ENCODE measurements at regions not wholly inside any gene's neighbourhood (a gene's known extent, or its start where the extent isn't known, plus 50 kb on each side); places are given as distances from the start of the nearest gene placed in this dataset.
"Not testable (repeated sequence)": the region's sequence is repeated elsewhere in the genome, so short reads cannot be mapped to it uniquely, and the experiment has no call there.

GRCh38 chr3:10109-10996 lies 186.2 kb upstream of the CHL1 start:
- H3K27ac Mint-ChIP-seq; intact Hi-C loops (cut with micrococcal nuclease); H3K4me3 Mint-ChIP-seq; DNase-seq; H3K9me3 Mint-ChIP-seq; H3K4me1 Mint-ChIP-seq (ENCODE audit: low read depth); H3K27me3 Mint-ChIP-seq (ENCODE audit: low read depth); H3K36me3 Mint-ChIP-seq (ENCODE audit: low read depth); CTCF ChIA-PET: not testable (repeated sequence)

GRCh38 chr3:11734-12133 lies 184.8 kb upstream of the CHL1 start:
- Mint-ChIP-seq H3K27ac (peak overlapping the region; percentile 78), H3K4me3 (peak overlapping the region; percentile 70), H3K4me1 (ENCODE audit: low read depth) (no peaks in the 10 kb centered on the region), H3K9me3 (peaks cover 5% of the 10 kb centered on the region), H3K27me3 (ENCODE audit: low read depth) (peaks cover 14% of the 10 kb centered on the region), H3K36me3 (ENCODE audit: low read depth) (no peaks in the 10 kb centered on the region)
- DNase-seq: peak; percentile 4
- intact Hi-C loops (cut with micrococcal nuclease): no loop called here
- CTCF ChIA-PET: no interaction called here

- intact Hi-C loops (cut with micrococcal nuclease): no loop called here
- peaks cover 17% of the 10 kb centered on the region for H3K27me3 Mint-ChIP-seq (ENCODE audit: low read depth)
- H3K4me1 Mint-ChIP-seq (ENCODE audit: low read depth): no peaks in the 10 kb centered on the region
Observed at GRCh38 chr3:14652-15051, 181.9 kb upstream of the CHL1 start.

GRCh38 chr3:16366-16765 lies 180.2 kb upstream of the CHL1 start:
- Mint-ChIP-seq H3K9me3 (peaks cover 5% of the 10 kb centered on the region), H3K27me3 (ENCODE audit: low read depth) (peaks cover 22% of the 10 kb centered on the region), H3K27ac (no peak overlapping the region), H3K36me3 (ENCODE audit: low read depth) (no peaks in the 10 kb centered on the region), H3K4me1 (ENCODE audit: low read depth) (no peaks in the 10 kb centered on the region), H3K4me3 (no peak overlapping the region)
- CTCF ChIA-PET: no interaction called here
- intact Hi-C loops (cut with micrococcal nuclease): no loop called here
- DNase-seq: no peak

More at GRCh38 chr3:14652-15051, 181.9 kb upstream of the CHL1 start:
- Mint-ChIP-seq H3K27ac (no peak overlapping the region), H3K9me3 (peaks cover 5% of the 10 kb centered on the region), H3K4me3 (no peak overlapping the region), H3K36me3 (ENCODE audit: low read depth) (no peaks in the 10 kb centered on the region)
- CTCF ChIA-PET: no interaction called here
- DNase-seq: no peak

GRCh38 chr3:20421-20820 lies 176.1 kb upstream of the CHL1 start:
- no peaks in the 10 kb centered on the region for H3K4me1 Mint-ChIP-seq (ENCODE audit: low read depth)
- DNase-seq: no peak
- peaks cover 31% of the 10 kb centered on the region for H3K27me3 Mint-ChIP-seq (ENCODE audit: low read depth)
- H3K9me3 Mint-ChIP-seq: no peaks in the 10 kb centered on the region
- intact Hi-C loops (cut with micrococcal nuclease): no loop called here
- H3K36me3 Mint-ChIP-seq (ENCODE audit: low read depth): no peaks in the 10 kb centered on the region
- CTCF ChIA-PET: no interaction called here
- H3K27ac Mint-ChIP-seq: no peak overlapping the region
- no peak overlapping the region for H3K4me3 Mint-ChIP-seq

GRCh38 chr3:24006-24405 lies 172.6 kb upstream of the CHL1 start:
- Mint-ChIP-seq H3K36me3 (ENCODE audit: low read depth) (no peaks in the 10 kb centered on the region), H3K27me3 (ENCODE audit: low read depth) (peaks cover 27% of the 10 kb centered on the region), H3K9me3 (no peaks in the 10 kb centered on the region), H3K27ac (no peak overlapping the region), H3K4me3 (no peak overlapping the region), H3K4me1 (ENCODE audit: low read depth) (no peaks in the 10 kb centered on the region)
- intact Hi-C loops (cut with micrococcal nuclease): no loop called here
- no peak for DNase-seq
- CTCF ChIA-PET: no interaction called here

- intact Hi-C loops (cut with micrococcal nuclease): no loop called here
- H3K27ac Mint-ChIP-seq: no peak overlapping the region
- CTCF ChIA-PET: interaction anchor here (0.6 kb wide), 1 partner anchor 330 kb away, joined by 3 read pairs; no protein-coding TSS in a partner anchor
- H3K36me3 Mint-ChIP-seq (ENCODE audit: low read depth): no peaks in the 10 kb centered on the region
- no peaks in the 10 kb centered on the region for H3K4me1 Mint-ChIP-seq (ENCODE audit: low read depth)
- H3K9me3 Mint-ChIP-seq: no peaks in the 10 kb centered on the region
- H3K4me3 Mint-ChIP-seq: no peak overlapping the region
- no peak for DNase-seq
- peaks cover 28% of the 10 kb centered on the region for H3K27me3 Mint-ChIP-seq (ENCODE audit: low read depth)
Observed at GRCh38 chr3:25056-25455, 171.5 kb upstream of the CHL1 start.

- H3K36me3 Mint-ChIP-seq (ENCODE audit: low read depth); H3K4me1 Mint-ChIP-seq (ENCODE audit: low read depth); H3K9me3 Mint-ChIP-seq; H3K4me3 Mint-ChIP-seq; intact Hi-C loops (cut with micrococcal nuclease); DNase-seq; H3K27ac Mint-ChIP-seq: not testable (repeated sequence)
- H3K27me3 Mint-ChIP-seq (ENCODE audit: low read depth): peaks cover 11% of the 10 kb centered on the region
- CTCF ChIA-PET: interaction anchor here (1.6 kb wide), 1 partner anchor 318 kb away, joined by 3 read pairs; no protein-coding TSS in a partner anchor
Observed at GRCh38 chr3:35985-36384, 160.6 kb upstream of the CHL1 start.

- intact Hi-C loops (cut with micrococcal nuclease): loop anchor here (1.0 kb wide), 2 partner anchors 311 to 334 kb away; no protein-coding TSS in a partner anchor
- H3K27me3 Mint-ChIP-seq (ENCODE audit: low read depth): peaks cover 15% of the 10 kb centered on the region
- not testable (repeated sequence) for H3K4me1 Mint-ChIP-seq (ENCODE audit: low read depth); H3K36me3 Mint-ChIP-seq (ENCODE audit: low read depth); H3K9me3 Mint-ChIP-seq; H3K27ac Mint-ChIP-seq; H3K4me3 Mint-ChIP-seq; DNase-seq
- CTCF ChIA-PET: interaction anchor here (1.8 kb wide), 1 partner anchor 311 kb away, joined by 8 read pairs; no protein-coding TSS in a partner anchor
Observed at GRCh38 chr3:42871-43744, 153.5 kb upstream of the CHL1 start.

GRCh38 chr3:44028-44676 lies 152.4 kb upstream of the CHL1 start:
- H3K36me3 Mint-ChIP-seq (ENCODE audit: low read depth): no peaks in the 10 kb centered on the region
- H3K9me3 Mint-ChIP-seq: no peaks in the 10 kb centered on the region
- CTCF ChIA-PET: interaction anchor here (0.6 to 1.6 kb wide), 2 partner anchors 186 to 310 kb away, joined by 3 to 4 read pairs; no protein-coding TSS in a partner anchor
- no peaks in the 10 kb centered on the region for H3K4me1 Mint-ChIP-seq (ENCODE audit: low read depth)
- intact Hi-C loops (cut with micrococcal nuclease): no loop called here
- H3K27me3 Mint-ChIP-seq (ENCODE audit: low read depth): peaks cover 17% of the 10 kb centered on the region
- H3K27ac Mint-ChIP-seq: no peak overlapping the region
- no peak for DNase-seq
- no peak overlapping the region for H3K4me3 Mint-ChIP-seq

GRCh38 chr3:44941-45340 lies 151.6 kb upstream of the CHL1 start:
- H3K4me1 Mint-ChIP-seq (ENCODE audit: low read depth); H3K4me3 Mint-ChIP-seq; H3K9me3 Mint-ChIP-seq; H3K27ac Mint-ChIP-seq; DNase-seq; H3K36me3 Mint-ChIP-seq (ENCODE audit: low read depth); intact Hi-C loops (cut with micrococcal nuclease): not testable (repeated sequence)
- CTCF ChIA-PET: interaction anchor here (1.6 kb wide), 1 partner anchor 309 kb away, joined by 4 read pairs; no protein-coding TSS in a partner anchor
- peaks cover 15% of the 10 kb centered on the region for H3K27me3 Mint-ChIP-seq (ENCODE audit: low read depth)

GRCh38 chr3:46576-46975 lies 150.0 kb upstream of the CHL1 start:
- no peaks in the 10 kb centered on the region for H3K36me3 Mint-ChIP-seq (ENCODE audit: low read depth)
- CTCF ChIA-PET: no interaction called here
- H3K4me1 Mint-ChIP-seq (ENCODE audit: low read depth): no peaks in the 10 kb centered on the region
- intact Hi-C loops (cut with micrococcal nuclease): no loop called here
- no peaks in the 10 kb centered on the region for H3K9me3 Mint-ChIP-seq
- H3K27me3 Mint-ChIP-seq (ENCODE audit: low read depth): peaks cover 13% of the 10 kb centered on the region
- DNase-seq: no peak
- no peak overlapping the region for H3K4me3 Mint-ChIP-seq
- H3K27ac Mint-ChIP-seq: no peak overlapping the region

Measured in activated naive CD4-positive, alpha-beta T cell treated with anti-CD3 and anti-CD28 coated beads for 36 hours (primary cell).